Cardiac fibroblast (primary cell): ENCODE measurements at regions not wholly inside any gene's neighbourhood (a gene's known extent, or its start where the extent isn't known, plus 50 kb on each side); places are given as distances from the start of the nearest gene placed in this dataset.

Experiments
- DNase-seq, 2 donors: peaks; one replicate each; pipeline versions ENCODE4 v3.0.0 to v3.0.0-alpha.2; 2010; ENCODE audit warnings: low read depth in 2 of 2
- H3K4me3 ChIP-seq, 2 donors: replicated peaks in 1 of 2; 1 replicate in 1 of 2; 2 replicates in 1 of 2; pipeline ENCODE4 v1.5.1; 2011; ENCODE audit warnings: low read depth in 2 of 2, low read length in 2 of 2, mild to moderate bottlenecking in 2 of 2, moderate library complexity in 1 of 2
- TF ChIP-seq, protein P1 (sequence below): IDR thresholded peaks from one replicate; pipeline ENCODE4 v1.5.1; 2011; ENCODE audit warnings: low read depth, mild to moderate bottlenecking, low read length, inconsistent platforms

DNA sequence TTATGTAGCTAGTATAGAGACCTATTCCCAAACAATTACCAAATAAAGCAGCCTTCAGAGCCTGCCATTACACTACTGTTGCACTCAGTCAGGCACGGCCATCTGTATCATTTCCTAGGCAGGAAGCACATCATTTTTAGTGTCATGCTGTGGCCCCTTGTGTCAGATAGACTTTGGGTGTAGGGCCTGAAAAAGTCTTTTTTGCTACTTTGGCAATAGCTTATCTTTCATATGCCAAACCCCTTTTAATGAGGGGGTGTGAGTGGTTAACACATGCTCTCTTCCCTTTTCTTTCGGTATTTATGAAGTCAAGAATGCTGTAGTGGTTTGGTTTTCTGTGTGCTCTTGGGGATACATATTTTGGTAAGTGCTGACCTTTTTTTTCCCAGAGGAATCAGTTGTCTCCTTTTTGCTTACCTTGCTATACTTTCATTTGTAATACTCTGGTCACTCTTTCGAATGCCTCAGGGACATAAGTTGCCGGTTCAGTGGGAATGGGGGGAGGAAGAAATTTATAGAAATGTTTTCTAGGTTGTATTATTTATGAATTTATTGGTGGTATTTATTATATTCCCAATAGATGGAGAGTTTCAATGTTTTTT is 209.8 kb downstream of the CSNK1G3 start:
- TF ChIP-seq, protein P1, sequence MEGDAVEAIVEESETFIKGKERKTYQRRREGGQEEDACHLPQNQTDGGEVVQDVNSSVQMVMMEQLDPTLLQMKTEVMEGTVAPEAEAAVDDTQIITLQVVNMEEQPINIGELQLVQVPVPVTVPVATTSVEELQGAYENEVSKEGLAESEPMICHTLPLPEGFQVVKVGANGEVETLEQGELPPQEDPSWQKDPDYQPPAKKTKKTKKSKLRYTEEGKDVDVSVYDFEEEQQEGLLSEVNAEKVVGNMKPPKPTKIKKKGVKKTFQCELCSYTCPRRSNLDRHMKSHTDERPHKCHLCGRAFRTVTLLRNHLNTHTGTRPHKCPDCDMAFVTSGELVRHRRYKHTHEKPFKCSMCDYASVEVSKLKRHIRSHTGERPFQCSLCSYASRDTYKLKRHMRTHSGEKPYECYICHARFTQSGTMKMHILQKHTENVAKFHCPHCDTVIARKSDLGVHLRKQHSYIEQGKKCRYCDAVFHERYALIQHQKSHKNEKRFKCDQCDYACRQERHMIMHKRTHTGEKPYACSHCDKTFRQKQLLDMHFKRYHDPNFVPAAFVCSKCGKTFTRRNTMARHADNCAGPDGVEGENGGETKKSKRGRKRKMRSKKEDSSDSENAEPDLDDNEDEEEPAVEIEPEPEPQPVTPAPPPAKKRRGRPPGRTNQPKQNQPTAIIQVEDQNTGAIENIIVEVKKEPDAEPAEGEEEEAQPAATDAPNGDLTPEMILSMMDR, result no peak
- peak; percentile 9 to 50 for DNase-seq
- H3K4me3 ChIP-seq, result peak overlapping the region in 1 of 2 donors; percentile 28

DNA sequence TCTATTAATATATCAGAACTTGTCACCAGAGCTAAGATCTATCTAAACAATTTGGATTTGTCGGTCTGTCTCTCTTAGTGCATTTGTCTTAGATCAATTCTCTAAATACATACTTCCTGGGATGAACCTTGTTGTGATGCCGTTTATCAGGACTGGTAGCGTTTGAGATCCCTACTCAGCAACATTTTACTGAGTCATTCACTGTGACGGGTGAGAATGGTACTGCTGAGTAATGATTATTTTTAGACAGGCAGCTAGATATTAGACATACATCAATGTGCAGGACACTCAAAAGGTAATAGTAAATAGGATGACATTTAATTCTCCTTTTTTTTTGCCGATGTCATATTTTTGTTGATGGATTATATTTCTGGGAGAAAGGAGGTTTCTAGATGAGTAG is 209.0 kb downstream of the CSNK1G3 start:
- H3K4me3 ChIP-seq, result no peak overlapping the region
- TF ChIP-seq, protein P1, result no peak
- DNase-seq, result peak in 1 of 2 donors; percentile 61

DNA sequence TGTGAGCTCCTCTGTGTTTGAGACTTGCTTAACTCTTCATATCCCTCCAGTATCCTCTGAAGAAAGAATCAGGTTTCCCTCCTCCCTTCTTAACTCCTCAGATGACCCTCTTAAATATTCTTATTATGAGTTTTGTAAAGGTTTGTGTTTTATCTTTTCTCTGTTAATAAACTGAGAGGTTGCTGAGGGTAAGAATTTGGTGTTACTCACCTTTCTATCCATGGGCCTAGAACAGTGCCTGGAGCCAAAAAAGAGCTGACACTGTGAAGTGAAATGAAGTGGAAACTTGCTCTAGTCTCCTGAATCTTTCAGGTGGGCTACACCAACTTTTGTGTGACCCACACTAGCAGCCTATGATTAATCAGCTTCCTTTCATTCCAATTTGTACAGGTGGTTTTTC is 208.4 kb downstream of the CSNK1G3 start:
- no peak overlapping the region for H3K4me3 ChIP-seq
- TF ChIP-seq, protein P1, result no peak
- DNase-seq, result no peak

- DNase-seq, result peak in 1 of 2 donors; percentile 52
- TF ChIP-seq, protein P1, result no peak
- no peak overlapping the region for H3K4me3 ChIP-seq
Observed at GRCh38 chr5:123719004-123719403, 207.0 kb downstream of the CSNK1G3 start.

DNA sequence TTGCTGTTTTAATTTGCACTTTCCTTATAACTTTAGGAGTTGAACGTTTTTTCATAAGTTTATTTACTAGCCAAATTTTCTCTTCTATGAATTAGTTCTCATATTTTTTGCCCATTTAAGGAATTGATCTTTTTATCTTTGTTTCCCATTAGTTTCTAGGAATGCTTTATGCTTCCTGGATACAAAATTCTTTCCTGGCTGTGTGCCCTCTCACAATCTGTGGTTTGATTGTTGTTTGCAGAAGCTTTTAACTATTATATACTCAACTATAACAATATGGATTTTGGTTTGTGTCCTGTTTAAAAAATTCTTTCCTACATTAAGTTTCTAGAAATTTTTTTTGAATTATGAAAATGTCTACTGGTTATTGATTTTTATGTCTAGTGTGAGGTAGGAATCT is 206.3 kb downstream of the CSNK1G3 start:
- TF ChIP-seq, protein P1, result no peak
- DNase-seq, result no peak
- no peak overlapping the region for H3K4me3 ChIP-seq

DNA sequence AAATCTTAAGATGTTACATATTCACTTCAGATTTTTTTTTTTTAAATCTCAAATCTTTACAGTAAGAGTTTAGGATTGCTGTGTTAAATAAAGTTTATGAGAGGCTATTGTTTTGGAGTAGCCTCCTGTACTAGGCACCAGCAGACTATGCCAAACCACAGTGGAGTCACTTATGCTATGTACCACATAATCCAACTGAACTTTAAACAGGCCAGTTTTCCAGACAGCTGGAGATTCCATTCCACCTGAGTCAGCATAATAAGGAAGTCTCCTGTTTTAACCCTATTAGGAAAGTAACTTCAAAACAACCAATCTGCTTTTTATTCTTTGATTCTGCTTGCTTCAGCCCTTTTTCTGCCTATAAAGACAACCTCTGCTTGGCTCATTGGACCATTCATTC is 205.2 kb downstream of the CSNK1G3 start:
- peak; percentile 56 to 79 for DNase-seq
- TF ChIP-seq, protein P1, result no peak

DNA sequence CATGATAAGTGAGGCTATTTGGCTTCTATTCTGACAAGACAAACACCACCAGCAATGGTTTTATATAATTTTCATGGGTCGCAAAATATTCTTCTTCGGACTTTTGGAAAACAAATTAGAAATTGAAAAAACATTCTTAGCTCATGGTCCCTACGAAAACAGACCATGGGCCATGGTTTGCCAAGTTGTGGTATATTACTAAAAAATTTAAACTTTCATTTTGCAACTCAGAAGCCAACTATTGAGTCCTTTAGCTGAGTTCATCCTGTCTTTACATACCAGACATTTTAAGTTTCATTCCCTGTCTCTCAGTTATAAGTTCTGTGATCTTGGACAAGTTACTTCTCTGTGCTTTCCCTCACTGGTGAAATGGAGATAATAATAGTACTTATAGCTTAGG is 198.1 kb downstream of the CSNK1G3 start:
- no peak for DNase-seq
- no peak overlapping the region for H3K4me3 ChIP-seq
- TF ChIP-seq, protein P1, result no peak

More for the DNA sequence above, 205.2 kb downstream of the CSNK1G3 start:
- no peak overlapping the region for H3K4me3 ChIP-seq
